ENCODE measurements at regions not wholly inside any gene's neighbourhood (a gene's known extent, or its start where the extent isn't known, plus 50 kb on each side); places are given as distances from the start of the nearest gene placed in this dataset.

DNA sequence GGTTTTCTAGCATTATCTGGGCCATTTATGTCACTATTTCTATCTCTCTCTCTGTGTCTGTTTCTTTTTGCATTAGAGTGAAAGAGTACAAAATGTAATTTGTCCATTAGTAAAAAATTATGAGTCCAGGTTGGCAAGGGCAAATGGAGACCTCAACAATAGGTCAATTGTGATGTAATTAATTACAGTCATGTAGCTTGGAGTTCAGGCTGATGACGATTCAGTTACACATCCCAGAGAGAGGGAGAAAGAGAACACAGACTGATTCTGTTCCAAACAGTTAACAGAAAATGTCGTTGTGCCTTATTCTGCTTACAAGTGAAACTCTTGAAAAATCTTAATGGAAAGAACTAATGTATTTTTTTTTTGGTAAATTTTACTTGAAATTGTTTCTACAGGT, 83.3 kb downstream of the ATXN7L3B start:
- TF ChIP-seq CTCF (IDR thresholded peaks at IDR 0.05 in 4 of 5, conservative IDR thresholded peaks at IDR 0.05 in 1 of 5) (no peak), POLR2A (IDR thresholded peaks at IDR 0.05) (no peak)

All from gastrocnemius medialis (tissue), 4 donors.